ENCODE measurements at regions not wholly inside any gene's neighbourhood (a gene's known extent, or its start where the extent isn't known, plus 50 kb on each side); places are given as distances from the start of the nearest gene placed in this dataset.

- no peak for TF ChIP-seq CTCF (IDR thresholded peaks at IDR 0.05)
- TF ChIP-seq POLR2A (IDR thresholded peaks at IDR 0.05): no peak
Measured at GRCh38 chr7:46764100-46764936, 817.6 kb downstream of the TNS3 start.

All from adrenal gland (tissue), 5 donors.